ENCODE measurements at regions not wholly inside any gene's neighbourhood (a gene's known extent, or its start where the extent isn't known, plus 50 kb on each side); places are given as distances from the start of the nearest gene placed in this dataset.
A peak's percentile ranks its signal among the peaks of the same experiment; 100 is the strongest.

- no peak overlapping the region for H3K4me3 Mint-ChIP-seq
- peak overlapping the region; percentile 11 for H3K27ac Mint-ChIP-seq
- DNase-seq (ENCODE audit: low spot score in 2 of 2) (no peak), ATAC-seq (ENCODE audit: low read depth) (no peak)
- no peaks in the 10 kb centered on the region for H3K9me3 Mint-ChIP-seq
- H3K27me3 Mint-ChIP-seq: no peaks in the 10 kb centered on the region
- H3K4me1 Mint-ChIP-seq: peaks cover 28% of the 10 kb centered on the region
- H3K36me3 Mint-ChIP-seq: peaks cover 2% of the 10 kb centered on the region
Measured at GRCh38 chr2:88827821-88828220, 136.3 kb downstream of the RPIA start.

DNA sequence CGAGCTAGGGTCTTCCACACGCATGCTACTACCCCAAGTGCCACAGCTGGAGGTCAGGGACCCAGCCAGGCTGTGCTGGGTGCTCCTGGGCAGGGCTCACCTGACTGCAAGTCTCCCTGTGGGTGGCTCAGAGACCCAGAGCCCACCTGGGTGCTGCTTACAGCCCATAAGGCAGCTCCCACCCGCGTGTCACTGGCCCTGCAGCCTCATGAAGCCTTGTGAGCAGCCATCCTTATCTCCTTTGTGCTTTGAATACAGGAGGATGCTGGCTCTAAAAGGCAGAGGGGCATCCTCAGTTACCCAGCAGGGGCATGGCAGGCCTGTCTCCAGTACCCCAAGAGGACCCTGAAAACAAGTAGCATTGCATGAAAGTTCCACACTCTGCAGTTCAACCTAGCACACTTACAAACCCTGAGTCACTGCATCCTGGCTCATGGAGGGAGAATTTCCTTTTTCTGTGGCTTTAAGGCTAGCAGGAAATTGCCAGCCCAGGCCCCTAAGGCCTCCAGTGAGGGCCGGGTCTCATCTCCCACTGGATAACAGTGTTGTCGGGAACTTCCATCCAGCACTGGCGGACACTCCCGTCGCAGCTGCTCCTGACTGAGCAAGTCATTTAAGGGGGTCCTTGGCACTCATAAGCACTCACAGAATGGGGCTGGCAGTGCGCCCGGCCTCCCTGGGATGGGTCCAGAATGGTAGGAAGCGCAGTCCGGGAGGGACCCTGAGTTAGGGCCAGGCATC lies 137.1 kb downstream of the RPIA start:
- H3K4me3 Mint-ChIP-seq: no peak overlapping the region
- no peaks in the 10 kb centered on the region for H3K27me3 Mint-ChIP-seq
- no peak for DNase-seq (ENCODE audit: low spot score in 2 of 2)
- no peak for ATAC-seq (ENCODE audit: low read depth)
- H3K4me1 Mint-ChIP-seq: peaks cover 29% of the 10 kb centered on the region
- no peak overlapping the region for H3K27ac Mint-ChIP-seq
- peaks cover 2% of the 10 kb centered on the region for H3K36me3 Mint-ChIP-seq
- H3K9me3 Mint-ChIP-seq: no peaks in the 10 kb centered on the region

- no peak for ATAC-seq (ENCODE audit: low read depth)
- H3K4me3 Mint-ChIP-seq: no peak overlapping the region
- H3K36me3 Mint-ChIP-seq: peaks cover 2% of the 10 kb centered on the region
- H3K27ac Mint-ChIP-seq: peak overlapping the region; percentile 24
- H3K9me3 Mint-ChIP-seq: no peaks in the 10 kb centered on the region
- peaks cover 29% of the 10 kb centered on the region for H3K4me1 Mint-ChIP-seq
- H3K27me3 Mint-ChIP-seq: no peaks in the 10 kb centered on the region
- no peak for DNase-seq (ENCODE audit: low spot score in 2 of 2)
Measured at GRCh38 chr2:88829607-88830463, 138.4 kb downstream of the RPIA start.

DNA sequence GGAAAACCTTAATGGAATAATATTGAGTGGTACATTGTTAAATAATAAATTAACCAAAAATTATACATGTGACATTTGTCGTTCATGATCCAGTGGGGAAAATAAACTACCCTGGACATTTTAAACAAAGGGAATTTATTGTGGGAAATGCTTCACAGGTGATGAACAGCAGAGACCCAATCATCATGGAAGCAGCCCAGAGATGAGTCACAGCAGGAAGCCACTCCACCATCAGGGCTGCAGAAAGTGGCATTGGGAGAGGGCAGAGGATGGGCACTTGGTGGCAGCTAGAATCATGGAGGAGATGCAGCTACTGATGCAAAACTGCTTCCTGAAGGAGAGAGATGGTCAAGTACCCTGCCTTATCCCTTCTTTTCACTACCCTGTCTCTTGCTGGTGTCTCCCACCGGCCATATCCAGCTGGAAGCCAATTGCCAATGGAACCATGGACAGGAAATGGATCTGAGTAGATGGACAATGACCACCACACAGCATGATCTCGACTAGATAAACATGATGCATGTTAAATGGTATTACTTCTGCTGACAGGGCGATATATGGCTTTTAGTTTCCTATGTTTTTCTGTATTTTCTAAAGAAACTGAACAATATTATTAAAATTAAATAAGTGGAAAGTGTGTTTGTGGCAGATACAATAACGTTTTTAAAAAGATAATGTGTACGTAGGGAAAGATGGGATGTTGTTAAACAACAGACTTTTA lies 139.8 kb downstream of the RPIA start:
- no peak for ATAC-seq (ENCODE audit: low read depth)
- Mint-ChIP-seq H3K27me3 (no peaks in the 10 kb centered on the region), H3K4me1 (peaks cover 32% of the 10 kb centered on the region), H3K27ac (no peak overlapping the region), H3K4me3 (no peak overlapping the region), H3K9me3 (no peaks in the 10 kb centered on the region), H3K36me3 (no peaks in the 10 kb centered on the region)
- DNase-seq (ENCODE audit: low spot score in 2 of 2): no peak

GRCh38 chr2:88831792-88832248 lies 140.3 kb downstream of the RPIA start:
- Mint-ChIP-seq H3K27me3 (no peaks in the 10 kb centered on the region), H3K9me3 (no peaks in the 10 kb centered on the region), H3K27ac (peak overlapping the region; percentile 93), H3K4me1 (peaks cover 34% of the 10 kb centered on the region), H3K36me3 (no peaks in the 10 kb centered on the region), H3K4me3 (peak overlapping the region; percentile 81)
- DNase-seq (ENCODE audit: low spot score in 2 of 2): peak; percentile 76 to 78
- ATAC-seq (ENCODE audit: low read depth): peak; percentile 68

- ATAC-seq (ENCODE audit: low read depth): peak; percentile 83
- Mint-ChIP-seq H3K27ac (peak overlapping the region; percentile 93), H3K4me1 (peaks cover 34% of the 10 kb centered on the region), H3K27me3 (no peaks in the 10 kb centered on the region), H3K36me3 (no peaks in the 10 kb centered on the region), H3K4me3 (peak overlapping the region; percentile 81), H3K9me3 (no peaks in the 10 kb centered on the region)
- DNase-seq (ENCODE audit: low spot score in 2 of 2): peak; percentile 43 to 49
Measured at GRCh38 chr2:88832311-88832991, 141.0 kb downstream of the RPIA start.

DNA sequence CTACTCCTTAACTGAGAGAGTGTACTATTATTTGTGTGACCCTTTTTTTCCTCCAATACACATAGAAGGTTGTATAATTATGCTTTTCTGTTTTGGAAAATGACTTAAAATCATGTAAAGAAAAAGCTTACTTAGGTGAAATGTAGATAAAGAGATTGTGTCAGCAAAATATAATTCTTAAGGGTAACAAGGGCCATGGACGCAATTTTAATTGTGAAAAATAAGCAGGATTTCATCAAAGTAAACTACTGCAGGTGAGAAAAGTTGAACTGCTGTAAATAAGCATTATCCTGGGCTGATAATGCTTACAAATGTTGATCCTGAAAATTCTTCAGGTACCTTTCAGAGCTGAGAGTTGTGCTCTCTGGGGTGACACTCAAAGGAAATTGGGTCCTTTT lies 141.5 kb downstream of the RPIA start:
- H3K4me3 Mint-ChIP-seq: peak overlapping the region; percentile 81
- no peak for ATAC-seq (ENCODE audit: low read depth)
- H3K27me3 Mint-ChIP-seq: no peaks in the 10 kb centered on the region
- peaks cover 31% of the 10 kb centered on the region for H3K4me1 Mint-ChIP-seq
- peak overlapping the region; percentile 93 for H3K27ac Mint-ChIP-seq
- no peak for DNase-seq (ENCODE audit: low spot score in 2 of 2)
- H3K9me3 Mint-ChIP-seq: no peaks in the 10 kb centered on the region
- peaks cover under 1% of the 10 kb centered on the region for H3K36me3 Mint-ChIP-seq

DNA sequence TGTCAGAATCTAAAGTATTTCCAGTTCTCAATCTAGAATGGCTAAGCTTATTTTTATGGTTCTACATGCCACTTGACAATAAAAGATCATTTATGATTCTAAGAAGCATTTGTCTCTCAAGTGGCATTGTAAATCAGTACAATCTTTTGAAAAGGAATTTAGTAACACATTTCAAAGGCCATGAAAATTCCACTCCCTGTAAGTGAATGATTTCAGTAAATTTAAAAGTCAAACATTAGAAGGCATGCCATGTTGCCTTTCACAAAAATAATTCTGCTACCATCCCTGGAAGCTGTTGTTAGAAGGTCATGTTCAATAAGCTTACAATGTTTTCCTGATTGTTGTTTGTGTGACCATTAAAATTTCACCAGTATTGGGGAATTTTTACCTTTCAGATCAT lies 142.9 kb downstream of the RPIA start:
- ATAC-seq (ENCODE audit: low read depth) (no peak), DNase-seq (ENCODE audit: low spot score in 2 of 2) (no peak)
- Mint-ChIP-seq H3K9me3 (no peaks in the 10 kb centered on the region), H3K27ac (peak overlapping the region; percentile 99), H3K27me3 (no peaks in the 10 kb centered on the region), H3K36me3 (peaks cover 3% of the 10 kb centered on the region), H3K4me1 (peaks cover 37% of the 10 kb centered on the region), H3K4me3 (peak overlapping the region; percentile 72)

GRCh38 chr2:88834866-88835265 lies 143.4 kb downstream of the RPIA start:
- peaks cover 35% of the 10 kb centered on the region for H3K4me1 Mint-ChIP-seq
- peak overlapping the region; percentile 99 for H3K27ac Mint-ChIP-seq
- DNase-seq (ENCODE audit: low spot score in 2 of 2) (no peak), ATAC-seq (ENCODE audit: low read depth) (no peak)
- H3K27me3 Mint-ChIP-seq: no peaks in the 10 kb centered on the region
- peaks cover 3% of the 10 kb centered on the region for H3K36me3 Mint-ChIP-seq
- peak overlapping the region; percentile 72 for H3K4me3 Mint-ChIP-seq
- H3K9me3 Mint-ChIP-seq: no peaks in the 10 kb centered on the region

DNA sequence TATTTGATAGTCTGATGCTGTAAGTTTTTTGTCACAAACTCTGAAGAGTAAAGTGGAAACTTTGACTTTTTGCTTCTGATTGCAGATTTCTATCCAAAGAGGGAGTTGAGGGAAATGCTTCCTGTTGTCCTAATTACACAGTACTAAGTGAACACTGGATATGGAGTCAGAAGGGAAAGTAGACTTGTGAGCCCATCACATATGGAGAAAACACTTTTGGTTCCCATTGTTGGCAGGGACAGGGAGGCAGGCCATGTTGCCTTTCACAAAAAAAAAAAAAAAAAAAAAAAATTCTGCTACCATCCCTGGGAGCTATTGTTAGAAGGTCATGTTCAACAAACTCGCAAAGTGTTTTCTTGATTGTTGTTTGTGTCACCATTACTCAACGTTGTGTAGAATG lies 144.3 kb downstream of the RPIA start:
- H3K36me3 Mint-ChIP-seq: peaks cover 3% of the 10 kb centered on the region
- H3K27me3 Mint-ChIP-seq: no peaks in the 10 kb centered on the region
- no peak for ATAC-seq (ENCODE audit: low read depth)
- H3K4me1 Mint-ChIP-seq: peaks cover 35% of the 10 kb centered on the region
- H3K4me3 Mint-ChIP-seq: peak overlapping the region; percentile 24
- no peak for DNase-seq (ENCODE audit: low spot score in 2 of 2)
- peak overlapping the region; percentile 99 for H3K27ac Mint-ChIP-seq
- no peaks in the 10 kb centered on the region for H3K9me3 Mint-ChIP-seq

DNA sequence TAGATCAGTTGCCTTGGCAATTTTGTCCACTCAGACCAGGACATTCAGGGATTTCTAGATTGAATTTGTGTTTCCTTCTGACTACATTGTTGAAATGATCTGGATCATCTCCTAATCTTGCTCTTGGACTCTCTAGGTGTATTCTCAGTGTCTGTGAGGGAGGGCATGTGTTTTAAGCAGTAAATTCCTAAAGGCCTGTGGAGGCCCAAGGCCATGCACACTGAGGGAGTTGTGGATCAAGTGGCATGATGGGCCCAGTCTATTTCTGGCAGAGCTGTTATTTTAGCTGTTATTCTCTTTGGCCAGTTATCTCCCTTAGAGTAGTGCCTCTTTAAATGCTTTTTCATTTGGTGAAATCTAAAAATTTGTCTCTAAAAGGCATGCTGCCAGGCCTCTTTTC lies 144.9 kb downstream of the RPIA start:
- ATAC-seq (ENCODE audit: low read depth): no peak
- peak overlapping the region; percentile 68 for H3K4me3 Mint-ChIP-seq
- H3K9me3 Mint-ChIP-seq: no peaks in the 10 kb centered on the region
- H3K4me1 Mint-ChIP-seq: peaks cover 34% of the 10 kb centered on the region
- H3K36me3 Mint-ChIP-seq: peaks cover 3% of the 10 kb centered on the region
- no peak for DNase-seq (ENCODE audit: low spot score in 2 of 2)
- no peaks in the 10 kb centered on the region for H3K27me3 Mint-ChIP-seq
- peak overlapping the region; percentile 99 for H3K27ac Mint-ChIP-seq

DNA sequence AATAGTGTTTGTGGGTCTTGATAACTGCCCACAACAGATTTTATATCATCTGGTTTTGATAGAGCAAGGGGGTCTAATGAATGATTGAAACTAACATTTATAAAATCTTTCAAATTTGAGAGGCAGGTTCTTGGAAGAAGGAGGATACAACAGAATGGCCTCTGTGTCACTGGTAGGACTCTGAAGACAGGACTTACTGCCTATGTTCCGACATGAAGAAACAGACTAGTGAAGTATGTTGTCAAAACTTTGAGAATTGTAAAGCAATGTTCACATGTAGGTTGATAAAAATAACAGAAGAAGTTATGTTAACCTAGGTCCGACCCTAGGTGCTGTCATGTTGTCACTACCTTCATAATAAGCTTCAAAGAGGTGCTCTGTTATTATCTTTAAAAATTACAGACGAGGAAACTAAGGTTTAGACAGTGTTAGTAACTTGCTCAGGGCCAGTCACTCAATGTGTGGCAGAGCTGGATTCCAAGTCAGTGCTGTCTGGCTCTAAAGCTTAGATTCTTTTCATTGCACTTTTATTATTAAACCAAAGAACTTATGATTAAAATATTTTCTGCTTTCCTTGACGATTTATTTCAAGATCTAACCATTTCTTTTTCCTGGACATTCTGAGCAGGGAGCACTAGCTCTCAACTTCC lies 146.2 kb downstream of the RPIA start:
- H3K36me3 Mint-ChIP-seq: peaks cover 3% of the 10 kb centered on the region
- peak overlapping the region; percentile 99 for H3K27ac Mint-ChIP-seq
- peak overlapping the region; percentile 69 for H3K4me3 Mint-ChIP-seq
- H3K4me1 Mint-ChIP-seq: peaks cover 31% of the 10 kb centered on the region
- H3K9me3 Mint-ChIP-seq: no peaks in the 10 kb centered on the region
- no peaks in the 10 kb centered on the region for H3K27me3 Mint-ChIP-seq
- DNase-seq (ENCODE audit: low spot score in 2 of 2) (no peak), ATAC-seq (ENCODE audit: low read depth) (no peak)

DNA sequence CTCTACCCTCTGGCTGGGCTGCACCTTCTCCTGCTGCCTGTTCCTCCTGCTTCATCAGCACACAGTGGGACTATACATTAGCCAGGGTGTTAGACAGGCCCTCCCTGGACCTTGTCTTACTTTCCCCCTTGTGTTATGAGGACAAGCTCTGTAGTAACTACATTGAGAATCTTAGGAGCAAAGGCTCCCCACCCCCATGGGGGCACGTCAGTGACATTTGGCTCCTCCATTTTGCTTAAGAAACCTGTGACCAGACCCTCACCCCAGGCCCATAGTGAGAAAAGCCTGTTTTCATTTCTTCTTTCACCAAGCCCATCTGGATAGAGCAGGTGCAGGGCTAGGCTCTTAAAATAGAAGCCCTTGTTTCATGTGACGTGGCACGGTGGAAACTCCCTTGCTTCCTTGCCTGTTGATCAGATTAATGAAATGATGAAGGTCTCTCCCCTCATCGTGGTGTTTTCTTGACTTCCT lies 146.7 kb downstream of the RPIA start:
- H3K9me3 Mint-ChIP-seq: no peaks in the 10 kb centered on the region
- peaks cover 3% of the 10 kb centered on the region for H3K36me3 Mint-ChIP-seq
- H3K4me1 Mint-ChIP-seq: peaks cover 30% of the 10 kb centered on the region
- DNase-seq (ENCODE audit: low spot score in 2 of 2) (peak; percentile 46 to 70), ATAC-seq (ENCODE audit: low read depth) (peak; percentile 92)
- H3K27ac Mint-ChIP-seq: peak overlapping the region; percentile 99
- H3K4me3 Mint-ChIP-seq: peak overlapping the region; percentile 69
- no peaks in the 10 kb centered on the region for H3K27me3 Mint-ChIP-seq

Measured in memory B cell (primary cell).